Upper lobe of left lung (tissue), 6 donors: ENCODE measurements at regions not wholly inside any gene's neighbourhood (a gene's known extent, or its start where the extent isn't known, plus 50 kb on each side); places are given as distances from the start of the nearest gene placed in this dataset.

Experiments
- ATAC-seq, 2 donors: fragments of 200-7000 bp; cut with Tn5 transposase; one replicate each; pipeline ENCODE4 v1.9.1; 2022; ENCODE audit warnings: mild to moderate bottlenecking in 2 of 2, moderate library complexity in 2 of 2; ENCODE audit not compliant: low FRiP score in 2 of 2
- DNase-seq, 2 donors: peaks; one replicate each; pipeline ENCODE4 v3.0.0-alpha.2; 2019 to 2020
- H3K27ac ChIP-seq, 4 donors: fragments of 200-600 bp; sonication (generic); one replicate each; pipeline ENCODE4 v1.5.1; 2016 to 2019
- H3K27me3 ChIP-seq, 4 donors: fragments of 200-600 bp; sonication (generic); one replicate each; pipeline ENCODE4 v1.5.1; 2017 to 2019
- H3K36me3 ChIP-seq, 4 donors: fragments of 200-600 bp; sonication (generic); one replicate each; pipeline ENCODE4 v1.5.1; 2016 to 2019
- H3K4me1 ChIP-seq, 4 donors: fragments of 200-600 bp; sonication (generic); one replicate each; pipeline ENCODE4 v1.5.1; 2018 to 2019
- H3K4me3 ChIP-seq, 4 donors: fragments of 200-600 bp; sonication (generic); one replicate each; pipeline ENCODE4 v1.5.1; 2017 to 2019; ENCODE audit warnings: mild to moderate bottlenecking in 2 of 4, moderate library complexity in 1 of 4
- H3K9me3 ChIP-seq, 4 donors: fragments of 200-600 bp; sonication (generic); one replicate each; pipeline ENCODE4 v1.5.1; 2018 to 2019
- EP300 ChIP-seq, 4 donors: sonication (generic); formaldehyde crosslinking; IDR thresholded peaks; one replicate each; pipeline ENCODE4 v1.5.1; 2017; ENCODE audit warnings: antibody characterized with exemption in 4 of 4, control low read depth in 2 of 4
- POLR2A ChIP-seq, 4 donors: fragments of 450-650 bp; IDR thresholded peaks; one replicate each; pipeline ENCODE4 v1.5.1; 2016 to 2017; ENCODE audit warnings: antibody characterized with exemption in 4 of 4, mild to moderate bottlenecking in 2 of 4
- POLR2AphosphoS5 ChIP-seq, 2 donors: sonication (generic); formaldehyde crosslinking; IDR thresholded peaks; one replicate each; pipeline ENCODE4 v1.5.1; 2017; ENCODE audit warnings: antibody characterized with exemption in 2 of 2
- WGBS, 2 donors: methylation state at CpG; one replicate each; pipeline ENCODE4 v1.1.5; 2017 to 2018; 5-methylcytosine and 5-hydroxymethylcytosine counted together
- TF ChIP-seq, protein P1 (sequence below), 6 experiments: fragments of 450-650 bp in 4 of 6; fragments of 200-600 bp in 2 of 6; sonication (generic) in 2 of 6; IDR thresholded peaks; one replicate each; pipeline ENCODE4 v1.5.1; 2016 to 2019; ENCODE audit warnings: antibody characterized with exemption in 6 of 6
- donor health status: DM: no; HTN: no; CAD: no; lungs with moderate emphysema.
- donor health status: DM: no; HTN: yes; CAD: no; lungs with severe emphysema.

DNA sequence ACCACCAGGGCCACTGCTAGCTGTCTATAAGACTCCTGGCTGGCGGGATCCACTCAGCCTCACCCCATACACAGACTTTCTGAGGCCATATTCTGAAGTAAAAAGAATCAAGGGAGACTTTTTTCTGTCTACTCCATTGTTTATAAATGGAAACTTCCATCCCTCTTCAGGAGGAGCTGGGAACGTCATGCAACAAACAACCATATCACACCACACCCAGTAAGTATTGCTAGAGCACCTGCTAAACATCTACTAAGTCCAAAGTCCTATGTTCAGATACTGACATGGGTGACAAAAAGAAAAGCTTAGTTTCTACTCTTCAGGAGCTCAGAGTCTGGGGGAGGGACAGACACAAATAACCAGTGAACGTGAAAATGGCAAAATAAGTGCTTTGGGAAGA lies 324.8 kb upstream of the ONECUT1 start:
- Histone ChIP-seq H3K27ac (no peak overlapping the region), H3K36me3 (no peaks in the 10 kb centered on the region), H3K9me3 (no peaks in the 10 kb centered on the region), H3K4me3 (no peak overlapping the region), H3K4me1 (no peaks in the 10 kb centered on the region), H3K27me3 (no peaks in the 10 kb centered on the region)
- DNase-seq (no peak), ATAC-seq (no peak)
- 60 to 70% methylated on average over 3 of the region's 3 CpGs for WGBS, 2 donors
- TF ChIP-seq, protein P1, sequence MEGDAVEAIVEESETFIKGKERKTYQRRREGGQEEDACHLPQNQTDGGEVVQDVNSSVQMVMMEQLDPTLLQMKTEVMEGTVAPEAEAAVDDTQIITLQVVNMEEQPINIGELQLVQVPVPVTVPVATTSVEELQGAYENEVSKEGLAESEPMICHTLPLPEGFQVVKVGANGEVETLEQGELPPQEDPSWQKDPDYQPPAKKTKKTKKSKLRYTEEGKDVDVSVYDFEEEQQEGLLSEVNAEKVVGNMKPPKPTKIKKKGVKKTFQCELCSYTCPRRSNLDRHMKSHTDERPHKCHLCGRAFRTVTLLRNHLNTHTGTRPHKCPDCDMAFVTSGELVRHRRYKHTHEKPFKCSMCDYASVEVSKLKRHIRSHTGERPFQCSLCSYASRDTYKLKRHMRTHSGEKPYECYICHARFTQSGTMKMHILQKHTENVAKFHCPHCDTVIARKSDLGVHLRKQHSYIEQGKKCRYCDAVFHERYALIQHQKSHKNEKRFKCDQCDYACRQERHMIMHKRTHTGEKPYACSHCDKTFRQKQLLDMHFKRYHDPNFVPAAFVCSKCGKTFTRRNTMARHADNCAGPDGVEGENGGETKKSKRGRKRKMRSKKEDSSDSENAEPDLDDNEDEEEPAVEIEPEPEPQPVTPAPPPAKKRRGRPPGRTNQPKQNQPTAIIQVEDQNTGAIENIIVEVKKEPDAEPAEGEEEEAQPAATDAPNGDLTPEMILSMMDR (IDR thresholded peaks at IDR 0.05), result no peak
- TF ChIP-seq POLR2AphosphoS5 (IDR thresholded peaks at IDR 0.05), result no peak
- no peak for TF ChIP-seq EP300 (IDR thresholded peaks at IDR 0.05)
- TF ChIP-seq POLR2A (IDR thresholded peaks at IDR 0.05), result no peak

DNA sequence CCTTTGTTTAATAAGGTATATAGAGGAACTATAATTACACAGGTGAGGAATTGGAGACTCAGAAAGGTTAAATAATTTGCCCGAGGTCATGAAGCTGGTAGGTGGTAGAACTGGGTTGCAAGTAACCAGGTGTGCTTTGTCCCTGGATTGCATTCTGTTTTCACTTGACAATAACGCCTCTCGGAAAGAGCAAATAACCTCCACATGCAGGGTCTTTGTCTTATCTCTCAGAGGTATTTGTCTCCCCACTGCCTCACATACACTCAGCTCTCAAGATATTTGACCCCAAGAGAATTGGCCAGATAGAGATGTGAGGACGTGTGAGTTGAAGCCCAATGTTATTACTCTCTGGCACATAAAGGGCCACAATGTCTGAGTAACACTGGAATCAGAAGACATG lies 320.9 kb upstream of the ONECUT1 start:
- TF ChIP-seq POLR2A (IDR thresholded peaks at IDR 0.05) (no peak), POLR2AphosphoS5 (IDR thresholded peaks at IDR 0.05) (no peak)
- TF ChIP-seq, protein P1 (IDR thresholded peaks at IDR 0.05), result no peak
- ATAC-seq (no peak), DNase-seq (no peak)
- Histone ChIP-seq H3K4me1 (no peaks in the 10 kb centered on the region), H3K4me3 (no peak overlapping the region), H3K27me3 (no peaks in the 10 kb centered on the region), H3K9me3 (no peaks in the 10 kb centered on the region), H3K27ac (no peak overlapping the region), H3K36me3 (no peaks in the 10 kb centered on the region)
- WGBS, 2 donors, result 35 to 48% methylated on average over 4 of the region's 4 CpGs

DNA sequence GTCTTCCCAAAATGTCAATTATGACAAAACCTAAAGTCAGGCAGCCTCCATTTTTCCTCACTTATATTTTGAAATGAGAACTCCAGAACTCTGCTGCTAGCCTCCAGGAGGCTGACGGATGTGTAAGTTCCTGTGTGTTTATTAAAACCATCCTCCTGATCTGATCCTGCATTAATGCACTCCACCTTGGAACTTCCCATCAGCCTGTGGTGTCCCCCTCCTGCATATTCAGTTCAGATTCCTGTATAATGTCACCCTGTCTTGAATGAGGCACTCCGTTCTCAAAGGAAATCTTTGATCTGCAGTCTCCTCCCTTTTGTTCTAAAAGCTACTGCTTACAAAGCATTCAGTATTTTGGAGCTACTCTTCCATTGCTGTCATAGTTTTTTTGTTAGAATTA lies 318.2 kb upstream of the ONECUT1 start:
- Histone ChIP-seq H3K27ac (no peak overlapping the region), H3K9me3 (no peaks in the 10 kb centered on the region), H3K4me3 (no peak overlapping the region), H3K36me3 (no peaks in the 10 kb centered on the region), H3K4me1 (no peaks in the 10 kb centered on the region), H3K27me3 (no peaks in the 10 kb centered on the region)
- no peak for ATAC-seq
- 59 to 67% methylated on average over 2 of the region's 2 CpGs for WGBS, 2 donors
- no peak for DNase-seq
- no peak for TF ChIP-seq POLR2AphosphoS5 (IDR thresholded peaks at IDR 0.05)
- TF ChIP-seq, protein P1 (IDR thresholded peaks at IDR 0.05), result no peak
- TF ChIP-seq EP300 (IDR thresholded peaks at IDR 0.05), result no peak
- TF ChIP-seq POLR2A (IDR thresholded peaks at IDR 0.05), result no peak

DNA sequence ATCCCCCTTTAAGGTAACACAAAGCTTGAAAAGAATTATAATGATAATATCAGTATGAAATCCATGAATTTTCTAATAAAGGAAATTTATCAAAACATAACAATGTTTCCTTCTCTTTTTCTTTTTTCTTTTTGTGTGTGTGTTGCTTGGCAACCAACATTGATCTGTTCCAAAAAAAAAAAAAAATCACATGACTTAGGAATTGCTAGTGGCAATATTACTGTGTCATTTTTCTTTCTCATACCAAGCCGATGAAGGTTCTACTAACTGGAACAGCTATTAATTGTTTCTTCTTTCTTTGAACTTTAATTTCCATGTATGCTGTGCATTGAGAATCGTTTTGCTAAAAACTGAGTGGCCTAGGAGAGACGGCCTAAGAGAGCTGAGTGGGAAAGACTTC lies 317.7 kb upstream of the ONECUT1 start:
- Histone ChIP-seq H3K4me1 (no peaks in the 10 kb centered on the region), H3K36me3 (no peaks in the 10 kb centered on the region), H3K27ac (no peak overlapping the region), H3K4me3 (no peak overlapping the region), H3K9me3 (no peaks in the 10 kb centered on the region), H3K27me3 (no peaks in the 10 kb centered on the region)
- DNase-seq (no peak), ATAC-seq (no peak)
- TF ChIP-seq EP300 (IDR thresholded peaks at IDR 0.05) (no peak), POLR2A (IDR thresholded peaks at IDR 0.05) (no peak), POLR2AphosphoS5 (IDR thresholded peaks at IDR 0.05) (no peak)
- TF ChIP-seq, protein P1 (IDR thresholded peaks at IDR 0.05), result no peak
- 81 to 83% methylated on average over 3 of the region's 3 CpGs for WGBS, 2 donors

DNA sequence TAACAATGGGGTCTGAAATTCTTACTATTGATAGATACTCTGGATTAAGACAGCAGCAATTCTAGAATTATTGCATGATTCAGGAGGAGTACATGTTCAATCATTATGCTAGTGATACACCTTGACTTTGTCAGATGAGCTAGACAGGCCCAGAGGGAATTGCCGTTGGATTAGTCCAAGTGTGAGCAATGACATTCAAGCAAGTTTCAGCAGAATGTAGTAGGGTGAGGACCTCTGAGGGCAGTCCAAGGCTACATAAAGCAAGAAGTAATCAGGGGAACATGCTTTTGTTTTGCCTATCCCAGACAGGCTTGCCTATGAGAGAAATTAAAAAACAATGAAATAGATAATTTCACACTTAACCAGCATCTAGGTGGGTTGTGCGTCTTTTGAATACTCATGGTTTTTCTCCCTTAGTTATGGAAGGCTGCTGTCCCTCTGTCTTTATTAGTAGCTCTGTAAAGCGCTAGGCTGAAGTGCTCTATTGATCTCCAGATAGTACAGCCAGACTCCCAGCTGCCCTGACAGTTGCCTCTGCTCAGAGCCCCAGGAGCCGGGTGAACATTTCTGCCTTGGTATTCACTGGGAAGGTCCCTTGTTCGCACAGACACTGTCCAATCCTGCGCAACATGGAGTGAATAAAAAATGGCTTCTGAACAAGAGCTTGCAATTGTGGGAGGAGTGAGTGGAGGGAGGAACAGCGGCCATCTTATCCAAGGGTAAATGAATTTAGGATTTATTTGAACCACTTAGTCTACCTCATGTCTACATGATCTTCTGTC lies 316.6 kb upstream of the ONECUT1 start:
- no peaks in the 10 kb centered on the region for H3K4me1 ChIP-seq
- no peak overlapping the region for H3K4me3 ChIP-seq
- no peaks in the 10 kb centered on the region for H3K36me3 ChIP-seq
- ATAC-seq (no peak), DNase-seq (no peak)
- H3K9me3 ChIP-seq, result no peaks in the 10 kb centered on the region
- H3K27ac ChIP-seq, result no peak overlapping the region
- 84 to 90% methylated on average over 7 of the region's 7 CpGs for WGBS, 2 donors
- TF ChIP-seq, protein P1 (IDR thresholded peaks at IDR 0.05), result no peak
- TF ChIP-seq POLR2A (IDR thresholded peaks at IDR 0.05) (no peak), POLR2AphosphoS5 (IDR thresholded peaks at IDR 0.05) (no peak), EP300 (IDR thresholded peaks at IDR 0.05) (no peak)
- H3K27me3 ChIP-seq, result no peaks in the 10 kb centered on the region
